IMR-90 (cell line): ENCODE measurements at regions not wholly inside any gene's neighbourhood (a gene's known extent, or its start where the extent isn't known, plus 50 kb on each side); places are given as distances from the start of the nearest gene placed in this dataset.

Experiments
- ATAC-seq: fragments of 200-7000 bp; cut with Tn5 transposase; 2 replicates; pipeline ENCODE4 v1.9.1; 2020; ENCODE audit warnings: low read depth, mild to moderate bottlenecking, moderate library complexity
- BruUV-seq: library from RNA; stranded (reverse); fragments of 400-500 nt; replicated peaks from 2 replicates; lab custom pipeline; 2021; lab: Mats Ljungman, UMichigan
- CTCF ChIA-PET: fragments of 300-600 bp; formaldehyde crosslinking; extraction: SDS; loops from one replicate; lab custom pipeline; 2021; ENCODE audit warnings: antibody characterized with exemption; lab: Yijun Ruan, JAX
- POLR2A ChIA-PET: fragments of 300-600 bp; sonication (Branson Sonifier 250); formaldehyde crosslinking; loops from one replicate; lab custom pipeline; 2022; ENCODE audit warnings: antibody characterized with exemption; ENCODE audit not compliant: unreplicated experiment; lab: Charles Lee
- DNase-seq: peaks from one replicate; pipeline ENCODE4 v3.0.0; 2013
- H2AFZ ChIP-seq: replicated peaks from 2 replicates; pipeline ENCODE3; 2013; ENCODE audit warnings: low read length, mild to moderate bottlenecking; ENCODE audit not compliant: poor library complexity
- H2AK5ac ChIP-seq: 2 replicates; pipeline ENCODE4 v1.6.1; 2013; ENCODE audit warnings: low read depth, low read length, inconsistent platforms
- H2AK9ac ChIP-seq: replicated peaks from 2 replicates; pipeline ENCODE3; 2013; ENCODE audit warnings: mild to moderate bottlenecking, low read depth, low read length, moderate library complexity; ENCODE audit not compliant: poor library complexity
- H2BK120ac ChIP-seq: 2 replicates; pipeline ENCODE4 v1.6.1; 2013; ENCODE audit warnings: low read depth, low read length, inconsistent platforms
- H2BK15ac ChIP-seq: 3 replicates; pipeline ENCODE4 v1.6.1; 2013; ENCODE audit warnings: low read depth, low read length, inconsistent platforms
- H2BK20ac ChIP-seq: 2 replicates; pipeline ENCODE4 v1.6.1; 2013; ENCODE audit warnings: low read depth, mild to moderate bottlenecking, inconsistent platforms, low read length, moderate library complexity
- H2BK5ac ChIP-seq: 2 replicates; pipeline ENCODE4 v1.6.1; 2013; ENCODE audit warnings: mild to moderate bottlenecking, low read depth, low read length, inconsistent platforms; ENCODE audit not compliant: poor library complexity, severe bottlenecking
- H3K14ac ChIP-seq: replicated peaks from 2 replicates; pipeline ENCODE4 v1.6.1; 2013; ENCODE audit warnings: low read depth, low read length, inconsistent platforms
- H3K18ac ChIP-seq: 2 replicates; pipeline ENCODE4 v1.6.1; 2013; ENCODE audit warnings: low read depth, low read length, control low read depth
- H3K23ac ChIP-seq: 2 replicates; pipeline ENCODE4 v1.6.1; 2013; ENCODE audit warnings: low read depth, low read length, inconsistent platforms
- H3K27ac ChIP-seq: 2 replicates; pipeline ENCODE4 v1.5.1; 2013; ENCODE audit warnings: mild to moderate bottlenecking, control low read depth, low read length; ENCODE audit not compliant: insufficient read depth
- H3K27me3 ChIP-seq: 2 replicates; pipeline ENCODE4 v1.6.1; 2013; ENCODE audit warnings: low read length; ENCODE audit not compliant: control insufficient read depth, insufficient read depth
- H3K36me3 ChIP-seq: 2 replicates; pipeline ENCODE4 v1.6.1; 2013; ENCODE audit warnings: low read length, mixed read lengths; ENCODE audit not compliant: control insufficient read depth, insufficient read depth
- H3K4ac ChIP-seq: 2 replicates; pipeline ENCODE4 v1.6.1; 2013; ENCODE audit warnings: low read depth, low read length, inconsistent platforms
- H3K4me1 ChIP-seq: 2 replicates; pipeline ENCODE4 v1.6.1; 2013; ENCODE audit warnings: low read length, mixed read lengths; ENCODE audit not compliant: control insufficient read depth, insufficient read depth
- H3K4me2 ChIP-seq: 2 replicates; pipeline ENCODE4 v1.6.1; 2013; ENCODE audit warnings: low read depth, mild to moderate bottlenecking, control low read depth, low read length, moderate library complexity
- H3K4me3 ChIP-seq: 2 replicates; pipeline ENCODE4 v1.5.1; 2013; ENCODE audit warnings: low read depth, mild to moderate bottlenecking, control low read depth, low read length, moderate library complexity; ENCODE audit not compliant: insufficient read depth
- H3K56ac ChIP-seq: 2 replicates; pipeline ENCODE4 v1.6.1; 2013; ENCODE audit warnings: low read length, inconsistent platforms; ENCODE audit not compliant: insufficient read depth; ENCODE audit errors: extremely low read depth
- H3K79me1 ChIP-seq, 2 experiments: 2 replicates each; pipeline ENCODE4 v1.6.1; 2013; ENCODE audit warnings: low read length in 2 of 2, inconsistent platforms in 1 of 2, low read depth in 1 of 2
- H3K9ac ChIP-seq: 2 replicates; pipeline ENCODE4 v1.6.1; 2013; ENCODE audit warnings: low read depth, low read length, control low read depth
- H3K9me1 ChIP-seq: 2 replicates; pipeline ENCODE4 v1.6.1; 2013; ENCODE audit warnings: low read length, inconsistent platforms; ENCODE audit not compliant: insufficient read depth
- H3K9me3 ChIP-seq: 2 replicates; pipeline ENCODE4 v1.6.1; 2013; ENCODE audit warnings: low read length; ENCODE audit not compliant: control insufficient read depth, insufficient read depth
- H4K20me1 ChIP-seq: 2 replicates; pipeline ENCODE4 v1.6.1; 2013; ENCODE audit warnings: low read length, inconsistent platforms; ENCODE audit not compliant: insufficient read depth
- H4K5ac ChIP-seq: 2 replicates; pipeline ENCODE4 v1.6.1; 2013; ENCODE audit warnings: mild to moderate bottlenecking, low read depth, low read length, control low read depth
- H4K8ac ChIP-seq, 2 experiments: 2 replicates each; pipeline ENCODE4 v1.6.1; 2013; ENCODE audit warnings: low read depth in 2 of 2, low read length in 2 of 2, control low read depth in 1 of 2, inconsistent platforms in 1 of 2
- H4K91ac ChIP-seq: 2 replicates; pipeline ENCODE4 v1.6.1; 2013; ENCODE audit warnings: low read depth, low read length, inconsistent platforms; ENCODE audit not compliant: insufficient read depth
- BHLHE40 ChIP-seq: fragments of 150-350 bp; IDR thresholded peaks from 2 replicates; pipeline ENCODE4 v1.6.1; 2016; ENCODE audit warnings: mild to moderate bottlenecking, low read depth, low read length
- CEBPB ChIP-seq: IDR thresholded peaks from 2 replicates; pipeline ENCODE4 v1.6.1; 2012; ENCODE audit warnings: low read depth, low read length, improper control_type of control experiment
- CHD1 ChIP-seq: IDR thresholded peaks from 2 replicates; pipeline ENCODE4 v1.6.1; 2012; ENCODE audit warnings: low read depth, low read length, improper control_type of control experiment
- FOS ChIP-seq: fragments of 150-350 bp; IDR thresholded peaks from 2 replicates; pipeline ENCODE4 v1.6.1; 2016; ENCODE audit warnings: low read depth, low read length
- MAFK ChIP-seq: IDR thresholded peaks from 2 replicates; pipeline ENCODE4 v1.6.1; 2012; ENCODE audit warnings: low read depth, low read length, improper control_type of control experiment
- MXI1 ChIP-seq: IDR thresholded peaks from 2 replicates; pipeline ENCODE4 v1.6.1; 2012; ENCODE audit warnings: low read depth, mild to moderate bottlenecking, low read length, moderate library complexity, borderline replicate concordance
- NFE2L2 ChIP-seq: fragments of 150-350 bp; IDR thresholded peaks from 2 replicates; pipeline ENCODE4 v1.6.1; 2016; ENCODE audit warnings: low read depth, mild to moderate bottlenecking, low read length
- POLR2A ChIP-seq: IDR thresholded peaks from 2 replicates; pipeline ENCODE4 v1.6.1; 2012; ENCODE audit warnings: mild to moderate bottlenecking, low read depth, low read length
- RAD21 ChIP-seq: IDR thresholded peaks from 2 replicates; pipeline ENCODE4 v1.6.1; 2012; ENCODE audit warnings: low read length, improper control_type of control experiment
- RCOR1 ChIP-seq: IDR thresholded peaks from 2 replicates; pipeline ENCODE4 v1.6.1; 2012; ENCODE audit warnings: mild to moderate bottlenecking, low read length, improper control_type of control experiment; ENCODE audit not compliant: insufficient replicate concordance
- RFX5 ChIP-seq: IDR thresholded peaks from 2 replicates; pipeline ENCODE4 v1.8.0; 2012; ENCODE audit warnings: low read depth, mild to moderate bottlenecking, low read length, moderate library complexity
- WGBS, 2 experiments: methylation state at CpG; one replicate each; pipeline versions ENCODE4 v1.1.5 to v1.1.7; 2013; ENCODE audit warnings: missing lambda C conversion rate in 2 of 2; ENCODE audit not compliant: insufficient read length in 1 of 2; ENCODE audit errors: extremely low coverage in 2 of 2; 5-methylcytosine and 5-hydroxymethylcytosine counted together
- dilution Hi-C: fragments of 300-500 bp; cut with HindIII; formaldehyde crosslinking; loops from one replicate; pipeline ENCODE4 v1.14.3; 2018; ENCODE audit warnings: low sequenced_read_pairs; ENCODE audit not compliant: unreplicated experiment
- in situ Hi-C: fragments of 300-500 bp; cut with MboI; formaldehyde crosslinking; loops from 3 replicates; pipeline ENCODE4 v1.14.3; 2019; ENCODE audit warnings: low sequenced_read_pairs, inconsistent platforms, mixed read lengths
- intact Hi-C: fragments of 100-400 bp; cut with micrococcal nuclease; formaldehyde crosslinking; loops from 2 replicates; pipeline ENCODE4 v1.10.0; 2022
- TF ChIP-seq, protein P1 (sequence below): conservative IDR thresholded peaks from 2 replicates; pipeline ENCODE4 v1.5.1; 2012; ENCODE audit warnings: mild to moderate bottlenecking, low read depth, low read length, improper control_type of control experiment
- TF ChIP-seq, protein P2 (sequence below): fragments of 150-350 bp; IDR thresholded peaks from 2 replicates; pipeline ENCODE4 v1.6.1; 2017; ENCODE audit warnings: mild to moderate bottlenecking, antibody characterized with exemption, low read length, low read depth

DNA sequence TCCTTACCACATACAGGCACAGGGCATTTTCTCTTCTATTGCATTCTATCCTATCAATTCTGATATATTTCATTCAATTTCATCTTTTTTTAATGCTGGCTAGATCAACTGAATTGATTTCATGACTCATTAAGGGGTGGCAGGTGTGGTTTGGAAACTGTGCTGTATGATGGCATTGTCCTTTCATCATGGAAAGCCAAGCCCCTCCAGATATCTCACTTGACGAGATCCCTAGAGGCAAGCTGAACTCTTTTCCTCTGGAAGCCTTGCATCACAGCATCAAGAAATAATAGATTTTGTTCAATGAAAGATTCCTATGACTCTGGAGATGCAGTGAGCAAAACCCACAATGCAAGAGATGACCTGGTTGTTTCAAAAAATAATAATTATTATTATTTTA is 401.2 kb downstream of the PREX1 start:
- TF ChIP-seq, protein P1, sequence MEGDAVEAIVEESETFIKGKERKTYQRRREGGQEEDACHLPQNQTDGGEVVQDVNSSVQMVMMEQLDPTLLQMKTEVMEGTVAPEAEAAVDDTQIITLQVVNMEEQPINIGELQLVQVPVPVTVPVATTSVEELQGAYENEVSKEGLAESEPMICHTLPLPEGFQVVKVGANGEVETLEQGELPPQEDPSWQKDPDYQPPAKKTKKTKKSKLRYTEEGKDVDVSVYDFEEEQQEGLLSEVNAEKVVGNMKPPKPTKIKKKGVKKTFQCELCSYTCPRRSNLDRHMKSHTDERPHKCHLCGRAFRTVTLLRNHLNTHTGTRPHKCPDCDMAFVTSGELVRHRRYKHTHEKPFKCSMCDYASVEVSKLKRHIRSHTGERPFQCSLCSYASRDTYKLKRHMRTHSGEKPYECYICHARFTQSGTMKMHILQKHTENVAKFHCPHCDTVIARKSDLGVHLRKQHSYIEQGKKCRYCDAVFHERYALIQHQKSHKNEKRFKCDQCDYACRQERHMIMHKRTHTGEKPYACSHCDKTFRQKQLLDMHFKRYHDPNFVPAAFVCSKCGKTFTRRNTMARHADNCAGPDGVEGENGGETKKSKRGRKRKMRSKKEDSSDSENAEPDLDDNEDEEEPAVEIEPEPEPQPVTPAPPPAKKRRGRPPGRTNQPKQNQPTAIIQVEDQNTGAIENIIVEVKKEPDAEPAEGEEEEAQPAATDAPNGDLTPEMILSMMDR: no peak
- TF ChIP-seq NFE2L2: no peak
- TF ChIP-seq FOS: no peak
- TF ChIP-seq POLR2A: no peak
- no peak for TF ChIP-seq CHD1
- TF ChIP-seq BHLHE40: no peak
- no peak for TF ChIP-seq RFX5
- no peak for TF ChIP-seq RCOR1
- TF ChIP-seq CEBPB: no peak
- TF ChIP-seq, protein P2, sequence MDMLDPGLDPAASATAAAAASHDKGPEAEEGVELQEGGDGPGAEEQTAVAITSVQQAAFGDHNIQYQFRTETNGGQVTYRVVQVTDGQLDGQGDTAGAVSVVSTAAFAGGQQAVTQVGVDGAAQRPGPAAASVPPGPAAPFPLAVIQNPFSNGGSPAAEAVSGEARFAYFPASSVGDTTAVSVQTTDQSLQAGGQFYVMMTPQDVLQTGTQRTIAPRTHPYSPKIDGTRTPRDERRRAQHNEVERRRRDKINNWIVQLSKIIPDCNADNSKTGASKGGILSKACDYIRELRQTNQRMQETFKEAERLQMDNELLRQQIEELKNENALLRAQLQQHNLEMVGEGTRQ: no peak
- TF ChIP-seq RAD21: no peak
- no peak for TF ChIP-seq MXI1
- TF ChIP-seq MAFK: no peak
- Histone ChIP-seq H3K9me3 (no peaks in the 10 kb centered on the region), H3K4me2 (no peak overlapping the region), H3K9me1 (no peaks in the 10 kb centered on the region), H2AK9ac (no peak overlapping the region), H3K4ac (no peak overlapping the region), H2BK20ac (no peak overlapping the region), H3K4me3 (no peak overlapping the region), H3K79me1 (no peaks in the 10 kb centered on the region), H3K27ac (no peak overlapping the region), H2BK120ac (no peak overlapping the region), H4K20me1 (no peaks in the 10 kb centered on the region), H3K18ac (no peak overlapping the region), H3K56ac (no peak overlapping the region), H2AFZ (no peak overlapping the region), H2BK15ac (no peak overlapping the region), H2AK5ac (no peak overlapping the region), H4K5ac (no peak overlapping the region), H3K23ac (no peak overlapping the region), H4K91ac (no peak overlapping the region), H4K8ac (no peak overlapping the region), H3K36me3 (no peaks in the 10 kb centered on the region), H3K14ac (no peak overlapping the region), H3K9ac (no peak overlapping the region), H3K27me3 (0 out of 2 replicates have a peak, but pooled peaks cover 2% of the 10 kb centered on the region), H2BK5ac (no peak overlapping the region), H3K4me1 (no peaks in the 10 kb centered on the region)
- ChIA-PET CTCF (no interaction called here), POLR2A (no interaction called here)
- WGBS, 2 experiments: no CpG with 5 or more reads among the region's 1 CpG
- in situ Hi-C loops: no loop called here
- dilution Hi-C loops: no loop called here
- intact Hi-C loops: no loop called here
- BruUV-seq: no TSS peak
- no peak for DNase-seq
- ATAC-seq: no peak
